ENCODE measurements at regions not wholly inside any gene's neighbourhood (a gene's known extent, or its start where the extent isn't known, plus 50 kb on each side); places are given as distances from the start of the nearest gene placed in this dataset.

DNA sequence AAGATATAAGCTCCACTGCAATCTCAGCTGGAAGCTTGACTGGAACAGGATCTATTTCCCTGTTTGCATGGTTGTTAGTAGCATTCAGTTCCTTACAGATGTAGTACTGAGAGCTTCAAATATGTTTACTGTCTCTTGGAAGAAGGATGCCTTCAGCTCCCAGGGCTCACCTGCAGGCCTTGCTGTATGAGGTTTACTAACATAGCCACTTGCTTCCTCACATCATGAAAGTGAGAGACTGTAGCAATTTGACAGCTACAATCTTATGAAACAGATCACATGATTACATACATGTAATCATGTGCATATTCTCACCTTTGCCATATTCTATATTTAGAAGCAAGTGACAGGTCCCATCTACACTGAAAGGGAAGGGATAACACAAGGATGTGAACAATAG is 458.1 kb upstream of the PCDH20 start:
- TF ChIP-seq YY1 (IDR thresholded peaks at IDR 0.05; ENCODE audit: insufficient read depth, insufficient read length) (no peak), ZNF274 (IDR thresholded peaks at IDR 0.05; ENCODE audit: low read depth, low read length) (no peak), SUZ12 (IDR thresholded peaks at IDR 0.05; ENCODE audit: extremely low read depth, insufficient read depth, insufficient read length) (no peak)
